HepG2 (cell line): ENCODE measurements at regions not wholly inside any gene's neighbourhood (a gene's known extent, or its start where the extent isn't known, plus 50 kb on each side); places are given as distances from the start of the nearest gene placed in this dataset.

ENCODE experiments used
- ATAC-seq: fragments of 200-7000 bp; cut with Tn5 transposase; 3 replicates; pipeline ENCODE4 v1.9.1; 2020; ENCODE audit warnings: mild to moderate bottlenecking, moderate library complexity
- BruUV-seq: library from RNA; stranded (reverse); fragments of 400-500 nt; replicated peaks from 2 replicates; lab custom pipeline; 2021; lab: Mats Ljungman, UMichigan
- CTCF ChIA-PET: fragments of 300-600 bp; formaldehyde crosslinking; extraction: SDS; loops from one replicate; lab custom pipeline; 2021; ENCODE audit warnings: low total read pairs, inconsistent platforms, low intra/inter-chr PET ratio; lab: Yijun Ruan, JAX
- POLR2A ChIA-PET: fragments of 350-600 bp; sonication (Branson Sonifier 250); formaldehyde crosslinking; loops from one replicate; lab custom pipeline; 2020; ENCODE audit warnings: antibody characterized with exemption, inconsistent platforms; lab: Yijun Ruan, JAX
- DNase-seq: peaks from one replicate; pipeline ENCODE4 v3.0.0-alpha.2; 2015; ENCODE audit warnings: low spot score
- FAIRE-seq: peaks from 3 replicates; lab custom pipeline; 2011; peaks lifted over from hg19 to GRCh38; lab: Jason Lieb, UNC
- H2AFZ ChIP-seq: one replicate; pipeline ENCODE4 v1.6.1; 2011; ENCODE audit warnings: low read length, inconsistent platforms
- H3K27ac ChIP-seq: fragments of 300-600 bp; 3 replicates; pipeline ENCODE4 v1.8.0; 2011; ENCODE audit warnings: mixed run types, mild to moderate bottlenecking, mixed read lengths, low read length, inconsistent platforms; ENCODE audit not compliant: insufficient read depth; ENCODE audit errors: extremely low read length
- H3K27me3 ChIP-seq, 2 experiments: fragments of 200-600 bp in 1 of 2; 2 replicates in 1 of 2; 3 replicates in 1 of 2; pipeline versions ENCODE4 v1.6.0 to v1.8.0; 2011; ENCODE audit warnings: low read length in 2 of 2, mild to moderate bottlenecking in 2 of 2, moderate library complexity in 2 of 2, inconsistent platforms in 1 of 2; ENCODE audit not compliant: insufficient read depth in 2 of 2, control insufficient read depth in 1 of 2
- H3K36me3 ChIP-seq, 2 experiments: fragments of 200-600 bp in 1 of 2; replicated peaks in 1 of 2; 2 replicates in 1 of 2; 3 replicates in 1 of 2; pipeline versions ENCODE4 v1.5.1 to v1.8.0; 2011; ENCODE audit warnings: low read length in 2 of 2, inconsistent platforms in 1 of 2; ENCODE audit not compliant: insufficient read depth in 2 of 2, control insufficient read depth in 1 of 2
- H3K4me1 ChIP-seq: 2 replicates; pipeline ENCODE4 v1.5.1; 2012; ENCODE audit warnings: low read length, inconsistent platforms; ENCODE audit not compliant: insufficient read depth
- H3K4me2 ChIP-seq: 2 replicates; pipeline ENCODE4 v1.6.0; 2011; ENCODE audit warnings: low read depth, low read length, inconsistent platforms
- H3K4me3 ChIP-seq, 3 experiments: fragments of 200-600 bp in 1 of 3; sonication (generic), shearing (Covaris generic) in 1 of 3; replicated peaks in 1 of 3; 2 replicates each; pipeline ENCODE4 v1.5.1; 2011 to 2016; ENCODE audit warnings: low read length in 3 of 3, inconsistent platforms in 2 of 3, low read depth in 2 of 3, mild to moderate bottlenecking in 2 of 3, control low read depth in 1 of 3, mixed read lengths in 1 of 3; ENCODE audit not compliant: insufficient read depth in 1 of 3
- H3K79me2 ChIP-seq: one replicate; pipeline ENCODE4 v1.6.1; 2011; ENCODE audit warnings: low read length, inconsistent platforms; ENCODE audit not compliant: insufficient read depth
- H3K9ac ChIP-seq: 2 replicates; pipeline ENCODE4 v1.6.0; 2011; ENCODE audit warnings: mild to moderate bottlenecking, low read depth, low read length, inconsistent platforms; ENCODE audit not compliant: insufficient read depth
- H3K9me3 ChIP-seq: 2 replicates; pipeline ENCODE4 v1.5.1; 2012; ENCODE audit warnings: mild to moderate bottlenecking, low read length
- H4K20me1 ChIP-seq: 2 replicates; pipeline ENCODE4 v1.6.0; 2011; ENCODE audit warnings: inconsistent platforms, mild to moderate bottlenecking, low read length, moderate library complexity; ENCODE audit not compliant: insufficient read depth
- ADNP ChIP-seq: sonication (generic); formaldehyde crosslinking; IDR thresholded peaks from 2 replicates; pipeline ENCODE4 v1.4.0; 2020; ENCODE audit warnings: missing genetic modification reagents
- BORCS8-MEF2B ChIP-seq: sonication (generic); formaldehyde crosslinking; IDR thresholded peaks from 2 replicates; pipeline ENCODE4 v1.8.0; 2022; ENCODE audit warnings: mild to moderate bottlenecking, missing genetic modification reagents
- CBX5 ChIP-seq: sonication (generic); formaldehyde crosslinking; IDR thresholded peaks from 2 replicates; pipeline ENCODE4 v1.4.0; 2020; ENCODE audit warnings: missing genetic modification reagents, borderline replicate concordance
- ERF ChIP-seq: IDR thresholded peaks from 2 replicates; pipeline ENCODE4 v1.6.1; 2018; ENCODE audit warnings: missing biosample characterization, missing genetic modification reagents
- GLI4 ChIP-seq: sonication (generic); formaldehyde crosslinking; IDR thresholded peaks from 2 replicates; pipeline ENCODE4 v1.5.1; 2020; ENCODE audit warnings: missing genetic modification reagents, mild to moderate bottlenecking, moderate library complexity, borderline replicate concordance
- HNF4A ChIP-seq: sonication (generic); formaldehyde crosslinking; IDR thresholded peaks from 2 replicates; pipeline ENCODE4 v1.4.0; 2020; ENCODE audit warnings: missing genetic modification reagents
- KDM2A ChIP-seq: sonication (generic); formaldehyde crosslinking; IDR thresholded peaks from 2 replicates; pipeline ENCODE4 v1.4.0; 2020; ENCODE audit warnings: low read depth, missing genetic modification reagents, borderline replicate concordance
- KMT2B ChIP-seq: IDR thresholded peaks from 2 replicates; pipeline ENCODE4 v1.6.1; 2016; ENCODE audit warnings: missing genetic modification reagents, missing compliant biosample characterization
- MEIS1 ChIP-seq: sonication (generic); formaldehyde crosslinking; IDR thresholded peaks from 2 replicates; pipeline ENCODE4 v1.9.0; 2021; ENCODE audit warnings: mild to moderate bottlenecking, missing genetic modification reagents, moderate library complexity, borderline replicate concordance
- MEIS2 ChIP-seq: sonication (generic); formaldehyde crosslinking; IDR thresholded peaks from 2 replicates; pipeline ENCODE4 v1.9.0; 2021; ENCODE audit warnings: mild to moderate bottlenecking, missing genetic modification reagents
- SAP130 ChIP-seq: IDR thresholded peaks from 2 replicates; pipeline ENCODE4 v1.6.1; 2016; ENCODE audit warnings: low read depth
- SCMH1 ChIP-seq: sonication (generic); formaldehyde crosslinking; IDR thresholded peaks from 2 replicates; pipeline ENCODE4 v1.9.0; 2021; ENCODE audit warnings: missing genetic modification reagents, mild to moderate bottlenecking, borderline replicate concordance
- SMC3 ChIP-seq: IDR thresholded peaks from 2 replicates; pipeline ENCODE4 v1.6.1; 2011; ENCODE audit warnings: low read length, improper control_type of control experiment
- STAG1 ChIP-seq: sonication (generic); formaldehyde crosslinking; IDR thresholded peaks from 2 replicates; pipeline ENCODE4 v1.4.0; 2020; ENCODE audit warnings: missing genetic modification reagents
- TGIF2 ChIP-seq: IDR thresholded peaks from 2 replicates; pipeline ENCODE4 v1.6.1; 2016; ENCODE audit warnings: control low read depth, missing compliant biosample characterization
- THYN1 ChIP-seq: sonication (generic); formaldehyde crosslinking; IDR thresholded peaks from 2 replicates; pipeline ENCODE4 v1.8.1; 2023; ENCODE audit warnings: low read depth, mild to moderate bottlenecking, moderate library complexity, missing genetic modification reagents, borderline replicate concordance
- ZMYM4 ChIP-seq: sonication (generic); formaldehyde crosslinking; IDR thresholded peaks from 2 replicates; pipeline ENCODE4 v1.8.1; 2023; ENCODE audit warnings: mild to moderate bottlenecking, missing genetic modification reagents
- ZNF317 ChIP-seq: sonication (generic); formaldehyde crosslinking; IDR thresholded peaks from 2 replicates; pipeline ENCODE4 v1.5.0; 2020; ENCODE audit warnings: mild to moderate bottlenecking, missing genetic modification reagents
- ZNF441 ChIP-seq: sonication (generic); formaldehyde crosslinking; IDR thresholded peaks from 2 replicates; pipeline ENCODE4 v1.7.0; 2021; ENCODE audit warnings: missing genetic modification reagents, borderline replicate concordance
- ZNF644 ChIP-seq: IDR thresholded peaks from 2 replicates; pipeline ENCODE4 v1.6.1; 2016; ENCODE audit warnings: low read depth
- ZNF749 ChIP-seq: sonication (generic); formaldehyde crosslinking; IDR thresholded peaks from 2 replicates; pipeline ENCODE4 v1.8.0; 2022; ENCODE audit warnings: mild to moderate bottlenecking, missing genetic modification reagents, moderate library complexity, borderline replicate concordance
- ZNF773 ChIP-seq: sonication (generic); formaldehyde crosslinking; IDR thresholded peaks from 2 replicates; pipeline ENCODE4 v1.4.0; 2020; ENCODE audit warnings: missing genetic modification reagents, borderline replicate concordance
- WGBS: methylation state at CpG from one replicate; pipeline ENCODE4 v1.1.6; 2017; ENCODE audit warnings: low lambda C conversion rate; 5-methylcytosine and 5-hydroxymethylcytosine counted together
- in situ Hi-C: cut with HindIII; loops from 2 replicates; pipeline ENCODE4 v1.10.0; 2017; ENCODE audit warnings: low pct_unique_long_range_greater_than_20kb; ENCODE audit not compliant: extremely low pct_ligation_motif_present
- intact Hi-C: fragments of 100-400 bp; cut with micrococcal nuclease; formaldehyde crosslinking; loops from one replicate; pipeline ENCODE4 v1.10.0; 2022; ENCODE audit not compliant: unreplicated experiment
- TF ChIP-seq, protein P1 (sequence below): sonication (generic); formaldehyde crosslinking; IDR thresholded peaks from 2 replicates; pipeline ENCODE4 v1.4.0; 2020; ENCODE audit warnings: missing genetic modification reagents, mild to moderate bottlenecking, borderline replicate concordance
- TF ChIP-seq, protein P2 (sequence below): sonication (generic); formaldehyde crosslinking; IDR thresholded peaks from 2 replicates; pipeline ENCODE4 v1.5.0; 2020; ENCODE audit warnings: missing genetic modification reagents

- no peak overlapping the region for H3K27ac ChIP-seq
- H3K9ac ChIP-seq, result no peak overlapping the region
- ChIA-PET CTCF (interaction anchor here (1.7 kb wide), 1 partner anchor 94 kb away, joined by 3 read pairs; no protein-coding TSS in a partner anchor), POLR2A (no interaction called here)
- BruUV-seq, result no TSS peak
- H2AFZ ChIP-seq, result no peak overlapping the region
- H3K27me3 ChIP-seq, result 0 out of 5 replicates have a peak, but pooled peaks cover 1 to 3% of the 10 kb centered on the region in 2 experiments
- intact Hi-C loops (loop anchor here (2.0 kb wide), 1 partner anchor 94 kb away; no protein-coding TSS in a partner anchor), in situ Hi-C loops (no loop called here)
- ATAC-seq, result no peak
- no peak for DNase-seq
- no peaks in the 10 kb centered on the region for H3K36me3 ChIP-seq
- no peak overlapping the region for H3K4me2 ChIP-seq
- no peaks in the 10 kb centered on the region for H3K9me3 ChIP-seq
- H4K20me1 ChIP-seq, result no peaks in the 10 kb centered on the region
- no peak overlapping the region for H3K4me3 ChIP-seq
- no peak for FAIRE-seq
- H3K79me2 ChIP-seq, result no peaks in the 10 kb centered on the region
- no peaks in the 10 kb centered on the region for H3K4me1 ChIP-seq
- 23% methylated on average over 6 of the region's 6 CpGs for WGBS
- TF ChIP-seq SMC3 (peak; percentile 32; the same call in 1 of the 2 replicates), STAG1 (peak; percentile 70), TGIF2 (CRISPR knock-in tag) (no peak), SAP130 (CRISPR knock-in tag) (no peak), KMT2B (no peak), THYN1 (CRISPR knock-in tag) (no peak), BORCS8-MEF2B (CRISPR knock-in tag) (no peak), ZNF317 (CRISPR knock-in tag) (no peak), ZNF749 (no peak), ZNF773 (CRISPR knock-in tag) (no peak), ZNF644 (no peak), CBX5 (no peak), GLI4 (CRISPR knock-in tag) (no peak), SCMH1 (CRISPR knock-in tag) (no peak), MEIS1 (CRISPR knock-in tag) (no peak), ZNF441 (CRISPR knock-in tag) (no peak), KDM2A (CRISPR knock-in tag) (no peak), MEIS2 (no peak), ADNP (CRISPR knock-in tag) (no peak), ZMYM4 (CRISPR knock-in tag) (no peak), ERF (CRISPR knock-in tag) (no peak), HNF4A (no peak)
- TF ChIP-seq, protein P1, sequence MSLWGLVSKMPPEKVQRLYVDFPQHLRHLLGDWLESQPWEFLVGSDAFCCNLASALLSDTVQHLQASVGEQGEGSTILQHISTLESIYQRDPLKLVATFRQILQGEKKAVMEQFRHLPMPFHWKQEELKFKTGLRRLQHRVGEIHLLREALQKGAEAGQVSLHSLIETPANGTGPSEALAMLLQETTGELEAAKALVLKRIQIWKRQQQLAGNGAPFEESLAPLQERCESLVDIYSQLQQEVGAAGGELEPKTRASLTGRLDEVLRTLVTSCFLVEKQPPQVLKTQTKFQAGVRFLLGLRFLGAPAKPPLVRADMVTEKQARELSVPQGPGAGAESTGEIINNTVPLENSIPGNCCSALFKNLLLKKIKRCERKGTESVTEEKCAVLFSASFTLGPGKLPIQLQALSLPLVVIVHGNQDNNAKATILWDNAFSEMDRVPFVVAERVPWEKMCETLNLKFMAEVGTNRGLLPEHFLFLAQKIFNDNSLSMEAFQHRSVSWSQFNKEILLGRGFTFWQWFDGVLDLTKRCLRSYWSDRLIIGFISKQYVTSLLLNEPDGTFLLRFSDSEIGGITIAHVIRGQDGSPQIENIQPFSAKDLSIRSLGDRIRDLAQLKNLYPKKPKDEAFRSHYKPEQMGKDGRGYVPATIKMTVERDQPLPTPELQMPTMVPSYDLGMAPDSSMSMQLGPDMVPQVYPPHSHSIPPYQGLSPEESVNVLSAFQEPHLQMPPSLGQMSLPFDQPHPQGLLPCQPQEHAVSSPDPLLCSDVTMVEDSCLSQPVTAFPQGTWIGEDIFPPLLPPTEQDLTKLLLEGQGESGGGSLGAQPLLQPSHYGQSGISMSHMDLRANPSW, result no peak
- TF ChIP-seq, protein P2, sequence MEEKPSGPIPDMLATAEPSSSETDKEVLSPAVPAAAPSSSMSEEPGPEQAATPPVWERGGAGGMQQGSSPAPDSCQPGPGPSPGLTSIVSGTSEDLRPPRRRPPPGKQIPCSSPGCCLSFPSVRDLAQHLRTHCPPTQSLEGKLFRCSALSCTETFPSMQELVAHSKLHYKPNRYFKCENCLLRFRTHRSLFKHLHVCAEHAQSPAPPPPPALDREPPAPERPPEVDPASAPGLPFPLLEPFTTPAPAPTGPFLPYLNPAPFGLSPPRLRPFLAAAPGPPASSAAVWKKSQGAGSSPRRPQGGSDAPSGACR, result no peak
Measured at GRCh38 chr2:105990624-105991023, 203.5 kb downstream of the UXS1 start.
